GM12874 (cell line): ENCODE measurements at regions not wholly inside any gene's neighbourhood (a gene's known extent, or its start where the extent isn't known, plus 50 kb on each side); places are given as distances from the start of the nearest gene placed in this dataset.

ENCODE experiments used
- CTCF ChIP-seq: IDR thresholded peaks from 2 replicates; pipeline ENCODE4 v1.5.1; 2011; ENCODE audit warnings: low read depth, mild to moderate bottlenecking, control low read depth, low read length, moderate library complexity; ENCODE audit not compliant: insufficient read depth

- TF ChIP-seq CTCF = no peak
Measured at GRCh38 chr5:92544036-92544435, 1037.0 kb downstream of the NR2F1-AS1 start.

GRCh38 chr5:92543201-92543600 is 1037.8 kb downstream of the NR2F1-AS1 start:
- no peak for TF ChIP-seq CTCF

GRCh38 chr5:92527311-92528078 is 1053.5 kb downstream of the NR2F1-AS1 start:
- TF ChIP-seq CTCF = no peak

GRCh38 chr5:92525131-92525530 is 1055.9 kb downstream of the NR2F1-AS1 start:
- TF ChIP-seq CTCF = no peak

- no peak for TF ChIP-seq CTCF
Measured at GRCh38 chr5:92519811-92520632, 1061.0 kb downstream of the NR2F1-AS1 start.

GRCh38 chr5:92518318-92518904 is 1062.6 kb downstream of the NR2F1-AS1 start:
- peak; percentile 67 for TF ChIP-seq CTCF

- no peak for TF ChIP-seq CTCF
Measured at GRCh38 chr5:92514896-92515295, 1066.1 kb downstream of the NR2F1-AS1 start.
